RWPE2 (cell line): ENCODE measurements at regions not wholly inside any gene's neighbourhood (a gene's known extent, or its start where the extent isn't known, plus 50 kb on each side); places are given as distances from the start of the nearest gene placed in this dataset.

ENCODE experiments used
- ATAC-seq: fragments of 200-7000 bp; cut with Tn5 transposase; 3 replicates; pipeline ENCODE4 v1.9.1; 2021; ENCODE audit warnings: low read depth
- DNase-seq: peaks from one replicate; pipeline ENCODE4 v3.0.0-alpha.2; 2020; ENCODE audit warnings: low spot score
- H3K27ac ChIP-seq: fragments of 450-650 bp; 2 replicates; pipeline ENCODE4 v1.5.1; 2017; ENCODE audit warnings: mild to moderate bottlenecking; ENCODE audit not compliant: poor library complexity, severe bottlenecking
- H3K27me3 ChIP-seq: fragments of 250-450 bp; sonication (Bioruptor Pico); 2 replicates; pipeline ENCODE4 v1.5.1; 2021; ENCODE audit warnings: mild to moderate bottlenecking, moderate library complexity; ENCODE audit not compliant: insufficient read depth, poor library complexity, severe bottlenecking
- H3K36me3 ChIP-seq: fragments of 250-450 bp; sonication (Bioruptor Pico); 2 replicates; pipeline ENCODE4 v1.5.1; 2020; ENCODE audit warnings: low read depth, mild to moderate bottlenecking, moderate library complexity
- H3K4me1 ChIP-seq: fragments of 250-450 bp; sonication (Bioruptor Pico); 2 replicates; pipeline ENCODE4 v1.5.1; 2021; ENCODE audit warnings: mild to moderate bottlenecking, moderate library complexity; ENCODE audit not compliant: insufficient read depth, poor library complexity, severe bottlenecking
- H3K4me3 ChIP-seq: fragments of 250-450 bp; sonication (Bioruptor Pico); 2 replicates; pipeline ENCODE4 v1.5.1; 2021; ENCODE audit warnings: mild to moderate bottlenecking, moderate library complexity; ENCODE audit not compliant: severe bottlenecking
- H3K9me3 ChIP-seq: fragments of 250-450 bp; sonication (Bioruptor Pico); 2 replicates; pipeline ENCODE4 v1.5.1; 2021; ENCODE audit warnings: mild to moderate bottlenecking, moderate library complexity; ENCODE audit not compliant: severe bottlenecking
- CTCF ChIP-seq: fragments of 450-650 bp; IDR thresholded peaks from one replicate; pipeline ENCODE4 v1.5.1; 2017; ENCODE audit warnings: mild to moderate bottlenecking, moderate library complexity; ENCODE audit not compliant: poor library complexity, severe bottlenecking

GRCh38 chr18:24678626-24679025, 218.2 kb downstream of the HRH4 start:
- H3K36me3 ChIP-seq = no peaks in the 10 kb centered on the region
- TF ChIP-seq CTCF = no peak
- H3K4me3 ChIP-seq = no peak overlapping the region
- ATAC-seq (no peak), DNase-seq (no peak)
- H3K27ac ChIP-seq = no peak overlapping the region
- H3K27me3 ChIP-seq = no peaks in the 10 kb centered on the region
- no peaks in the 10 kb centered on the region for H3K9me3 ChIP-seq
- no peaks in the 10 kb centered on the region for H3K4me1 ChIP-seq

- no peaks in the 10 kb centered on the region for H3K4me1 ChIP-seq
- no peaks in the 10 kb centered on the region for H3K27me3 ChIP-seq
- DNase-seq (no peak), ATAC-seq (no peak)
- H3K27ac ChIP-seq = no peak overlapping the region
- H3K36me3 ChIP-seq = no peaks in the 10 kb centered on the region
- H3K4me3 ChIP-seq = no peak overlapping the region
- no peak for TF ChIP-seq CTCF
- H3K9me3 ChIP-seq = no peaks in the 10 kb centered on the region
Measured at GRCh38 chr18:24679062-24679461, 218.6 kb downstream of the HRH4 start.

GRCh38 chr18:24683925-24684324, 223.5 kb downstream of the HRH4 start:
- H3K4me3 ChIP-seq = no peak overlapping the region
- H3K4me1 ChIP-seq = no peaks in the 10 kb centered on the region
- H3K27me3 ChIP-seq = no peaks in the 10 kb centered on the region
- no peak overlapping the region for H3K27ac ChIP-seq
- no peak for DNase-seq
- no peak for ATAC-seq
- H3K36me3 ChIP-seq = no peaks in the 10 kb centered on the region
- H3K9me3 ChIP-seq = no peaks in the 10 kb centered on the region
- no peak for TF ChIP-seq CTCF

- no peak for TF ChIP-seq CTCF
- ATAC-seq (no peak), DNase-seq (no peak)
- Histone ChIP-seq H3K27me3 (no peaks in the 10 kb centered on the region), H3K4me3 (no peak overlapping the region), H3K4me1 (no peaks in the 10 kb centered on the region), H3K27ac (no peak overlapping the region), H3K9me3 (no peaks in the 10 kb centered on the region), H3K36me3 (no peaks in the 10 kb centered on the region)
Measured at GRCh38 chr18:24685254-24685959, 225.0 kb downstream of the HRH4 start.

- TF ChIP-seq CTCF = no peak
- no peaks in the 10 kb centered on the region for H3K4me1 ChIP-seq
- no peak overlapping the region for H3K4me3 ChIP-seq
- no peaks in the 10 kb centered on the region for H3K9me3 ChIP-seq
- ATAC-seq (no peak), DNase-seq (no peak)
- H3K27me3 ChIP-seq = no peaks in the 10 kb centered on the region
- no peak overlapping the region for H3K27ac ChIP-seq
- no peaks in the 10 kb centered on the region for H3K36me3 ChIP-seq
Measured at GRCh38 chr18:24695168-24695567, 234.7 kb downstream of the HRH4 start.
